Glutamatergic neuron (in vitro differentiated cells): ENCODE measurements at regions not wholly inside any gene's neighbourhood (a gene's known extent, or its start where the extent isn't known, plus 50 kb on each side); places are given as distances from the start of the nearest gene placed in this dataset.

Experiments
- DNase-seq: peaks from one replicate; pipeline ENCODE4 v3.0.0; 2022
- H3K27ac Mint-ChIP-seq: one replicate; pipeline ENCODE4 v1.8.0; 2020; ENCODE audit warnings: mild to moderate bottlenecking, mixed read lengths, inconsistent platforms; ENCODE audit not compliant: unreplicated experiment
- H3K27me3 Mint-ChIP-seq: one replicate; pipeline ENCODE4 v1.8.0; 2020; ENCODE audit warnings: mild to moderate bottlenecking, moderate library complexity, mixed read lengths, inconsistent platforms; ENCODE audit not compliant: unreplicated experiment
- H3K36me3 Mint-ChIP-seq: one replicate; pipeline ENCODE4 v1.8.0; 2020; ENCODE audit warnings: mild to moderate bottlenecking, mixed read lengths, inconsistent platforms; ENCODE audit not compliant: unreplicated experiment
- H3K4me1 Mint-ChIP-seq: one replicate; pipeline ENCODE4 v1.8.0; 2020; ENCODE audit warnings: mild to moderate bottlenecking, low read depth, mixed read lengths, inconsistent platforms; ENCODE audit not compliant: unreplicated experiment
- H3K4me3 Mint-ChIP-seq: one replicate; pipeline ENCODE4 v1.8.0; 2020; ENCODE audit warnings: mild to moderate bottlenecking, mixed read lengths, inconsistent platforms; ENCODE audit not compliant: unreplicated experiment
- H3K9me3 Mint-ChIP-seq: one replicate; pipeline ENCODE4 v1.8.0; 2020; ENCODE audit warnings: mild to moderate bottlenecking, moderate library complexity, mixed read lengths, inconsistent platforms; ENCODE audit not compliant: unreplicated experiment
- CTCF ChIP-seq: fragments of 200-600 bp; sonication (generic); IDR thresholded peaks from one replicate; pipeline ENCODE4 v1.5.0; 2021; ENCODE audit not compliant: partially characterized antibody, unreplicated experiment

- H3K4me1 Mint-ChIP-seq: no peaks in the 10 kb centered on the region
- H3K27me3 Mint-ChIP-seq: peaks cover 3% of the 10 kb centered on the region
- H3K27ac Mint-ChIP-seq: no peak overlapping the region
- DNase-seq: no peak
- no peak for TF ChIP-seq CTCF
- no peak overlapping the region for H3K4me3 Mint-ChIP-seq
- H3K9me3 Mint-ChIP-seq: peaks cover 30% of the 10 kb centered on the region
- peaks cover 4% of the 10 kb centered on the region for H3K36me3 Mint-ChIP-seq
These were observed 363.6 kb downstream of the BRD1 start for GRCh38 chr22:49464037-49464436.

GRCh38 chr22:49462795-49463194 is 364.9 kb downstream of the BRD1 start:
- TF ChIP-seq CTCF: no peak

GRCh38 chr22:49462291-49462690 is 365.4 kb downstream of the BRD1 start:
- no peak for DNase-seq
- H3K27ac Mint-ChIP-seq: no peak overlapping the region
- H3K36me3 Mint-ChIP-seq: peaks cover 12% of the 10 kb centered on the region
- peaks cover 3% of the 10 kb centered on the region for H3K27me3 Mint-ChIP-seq
- no peak overlapping the region for H3K4me3 Mint-ChIP-seq
- TF ChIP-seq CTCF: no peak
- H3K4me1 Mint-ChIP-seq: no peaks in the 10 kb centered on the region
- peaks cover 26% of the 10 kb centered on the region for H3K9me3 Mint-ChIP-seq

More at GRCh38 chr22:49462795-49463194, 364.9 kb downstream of the BRD1 start:
- Mint-ChIP-seq H3K36me3 (peaks cover 11% of the 10 kb centered on the region), H3K9me3 (peaks cover 29% of the 10 kb centered on the region), H3K4me3 (no peak overlapping the region), H3K27ac (no peak overlapping the region), H3K27me3 (peaks cover 3% of the 10 kb centered on the region), H3K4me1 (no peaks in the 10 kb centered on the region)
- DNase-seq: no peak

- TF ChIP-seq CTCF: no peak
- Mint-ChIP-seq H3K4me1 (no peaks in the 10 kb centered on the region), H3K9me3 (peaks cover 26% of the 10 kb centered on the region)
These were observed 366.0 kb downstream of the BRD1 start for GRCh38 chr22:49461674-49462073.

GRCh38 chr22:49460592-49461281 is 366.9 kb downstream of the BRD1 start:
- no peaks in the 10 kb centered on the region for H3K4me1 Mint-ChIP-seq
- H3K27me3 Mint-ChIP-seq: peaks cover 3% of the 10 kb centered on the region
- TF ChIP-seq CTCF: no peak
- H3K9me3 Mint-ChIP-seq: peaks cover 26% of the 10 kb centered on the region
- no peak overlapping the region for H3K27ac Mint-ChIP-seq
- H3K4me3 Mint-ChIP-seq: no peak overlapping the region
- DNase-seq: no peak
- H3K36me3 Mint-ChIP-seq: peaks cover 16% of the 10 kb centered on the region

More at GRCh38 chr22:49461674-49462073, 366.0 kb downstream of the BRD1 start:
- DNase-seq: no peak
- Mint-ChIP-seq H3K36me3 (peaks cover 16% of the 10 kb centered on the region), H3K27ac (no peak overlapping the region), H3K4me3 (no peak overlapping the region), H3K27me3 (peaks cover 3% of the 10 kb centered on the region)
